ENCODE measurements at regions not wholly inside any gene's neighbourhood (a gene's known extent, or its start where the extent isn't known, plus 50 kb on each side); places are given as distances from the start of the nearest gene placed in this dataset.
A peak's percentile ranks its signal among the peaks of the same experiment; 100 is the strongest.

- DNase-seq (ENCODE audit: low spot score): no peak
- TF ChIP-seq CTCF (IDR thresholded peaks at IDR 0.05; ENCODE audit: extremely low read depth, missing control alignments): no peak
These were observed 171.5 kb downstream of the OLFM4 start for GRCh38 chr13:53200075-53200474.

GRCh38 chr13:53200498-53201453 lies 172.2 kb downstream of the OLFM4 start:
- TF ChIP-seq CTCF (IDR thresholded peaks at IDR 0.05; ENCODE audit: extremely low read depth, missing control alignments): peak; percentile 35
- DNase-seq (ENCODE audit: low spot score): peak; percentile 72

- TF ChIP-seq CTCF (IDR thresholded peaks at IDR 0.05; ENCODE audit: extremely low read depth, missing control alignments): no peak
- DNase-seq (ENCODE audit: low spot score): no peak
These were observed 173.0 kb downstream of the OLFM4 start for GRCh38 chr13:53201454-53202225.

GRCh38 chr13:53204598-53204997 lies 176.0 kb downstream of the OLFM4 start:
- no peak for TF ChIP-seq CTCF (IDR thresholded peaks at IDR 0.05; ENCODE audit: extremely low read depth, missing control alignments)
- DNase-seq (ENCODE audit: low spot score): no peak

- no peak for TF ChIP-seq CTCF (IDR thresholded peaks at IDR 0.05; ENCODE audit: extremely low read depth, missing control alignments)
- DNase-seq (ENCODE audit: low spot score): no peak
These were observed 177.8 kb downstream of the OLFM4 start for GRCh38 chr13:53206455-53206854.

- no peak for DNase-seq (ENCODE audit: low spot score)
- no peak for TF ChIP-seq CTCF (IDR thresholded peaks at IDR 0.05; ENCODE audit: extremely low read depth, missing control alignments)
These were observed 178.9 kb downstream of the OLFM4 start for GRCh38 chr13:53207556-53207955.

- DNase-seq (ENCODE audit: low spot score): no peak
- no peak for TF ChIP-seq CTCF (IDR thresholded peaks at IDR 0.05; ENCODE audit: extremely low read depth, missing control alignments)
These were observed 185.8 kb downstream of the OLFM4 start for GRCh38 chr13:53214433-53214832.
